Stimulated activated CD8-positive, alpha-beta memory T cell treated with anti-CD3 and anti-CD28 coated beads, Interleukin-4, amount 100 ng/mL, for 48 hours (primary cell): ENCODE measurements at regions not wholly inside any gene's neighbourhood (a gene's known extent, or its start where the extent isn't known, plus 50 kb on each side); places are given as distances from the start of the nearest gene placed in this dataset.
"Not testable (repeated sequence)": the region's sequence is repeated elsewhere in the genome, so short reads cannot be mapped to it uniquely, and the experiment has no call there.

ENCODE experiments used
- DNase-seq: peaks from one replicate; pipeline ENCODE4 v3.0.0-alpha.2; 2020

DNA sequence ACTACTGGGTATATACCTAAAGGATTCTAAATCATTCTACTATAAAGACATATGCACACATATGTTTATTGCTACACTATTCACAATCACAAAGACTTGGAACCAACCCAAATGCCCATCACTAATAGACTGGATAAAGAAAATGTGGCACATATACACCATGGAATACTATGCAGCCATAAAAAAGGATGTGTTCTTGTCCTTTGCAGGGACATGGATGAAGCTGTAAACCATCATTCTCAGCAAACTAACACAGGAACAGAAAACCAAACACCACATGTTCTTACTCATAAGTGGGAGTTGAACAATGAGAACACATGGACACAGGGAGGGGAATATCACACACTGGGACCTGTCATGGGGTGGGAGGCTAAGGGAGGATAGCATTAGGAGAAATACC lies 249.0 kb downstream of the SLCO4C1 start:
- DNase-seq: not testable (repeated sequence)

DNA sequence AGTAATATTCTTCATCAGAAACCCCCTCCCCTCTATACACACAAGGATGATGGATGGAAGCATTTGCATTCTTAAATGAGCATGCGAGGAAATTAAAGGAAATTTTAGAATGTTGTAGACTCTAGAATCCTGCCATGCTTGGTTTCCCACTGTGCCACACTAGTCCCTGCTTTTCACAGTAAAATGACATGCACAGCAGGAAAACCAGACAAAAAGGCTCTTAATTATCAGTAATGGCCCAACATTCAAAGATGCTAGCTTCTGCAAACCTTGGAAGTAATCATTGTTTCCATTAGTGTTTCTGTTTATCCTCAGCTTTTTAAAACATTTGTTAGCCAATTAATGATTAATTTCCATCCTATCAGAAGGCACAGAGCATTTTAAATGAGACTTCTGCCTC lies 255.8 kb downstream of the SLCO4C1 start:
- no peak for DNase-seq

DNA sequence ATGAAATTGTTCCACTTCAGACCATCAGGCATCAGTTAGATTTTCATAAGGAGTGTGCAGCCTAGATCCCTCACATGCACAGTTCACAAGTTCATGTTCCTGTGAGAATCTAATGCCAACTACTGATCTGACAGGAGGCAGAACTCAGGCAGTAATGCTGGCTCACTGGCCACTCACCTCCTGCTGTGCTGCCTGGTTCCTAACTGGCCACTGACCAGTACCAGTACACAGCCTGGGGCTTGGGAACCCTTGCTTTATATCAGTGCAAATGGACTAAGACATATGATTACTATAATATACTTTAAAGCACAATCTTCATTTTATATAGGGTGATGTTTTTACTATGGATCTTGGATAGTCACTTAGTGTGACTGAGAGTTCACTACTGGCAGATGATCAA lies 259.2 kb downstream of the SLCO4C1 start:
- DNase-seq: no peak

DNA sequence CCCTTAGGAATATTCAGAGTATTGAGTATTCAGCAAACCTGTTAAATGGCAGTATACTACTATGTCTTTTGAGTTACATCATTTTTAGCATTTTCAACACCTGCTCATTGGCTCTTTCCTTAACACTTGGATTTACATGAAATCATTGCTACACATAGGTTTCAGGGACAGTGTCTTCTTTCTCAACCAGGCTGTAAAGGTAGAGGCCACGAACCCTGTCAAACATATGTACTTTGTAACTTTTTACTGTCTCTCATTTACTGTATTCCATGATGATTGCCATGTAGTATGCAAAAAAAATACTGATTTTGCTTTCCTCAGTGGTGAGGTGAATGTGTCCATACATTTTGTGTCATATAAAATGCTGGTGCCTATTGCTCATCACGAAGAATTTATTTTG lies 264.4 kb downstream of the SLCO4C1 start:
- DNase-seq: no peak

DNA sequence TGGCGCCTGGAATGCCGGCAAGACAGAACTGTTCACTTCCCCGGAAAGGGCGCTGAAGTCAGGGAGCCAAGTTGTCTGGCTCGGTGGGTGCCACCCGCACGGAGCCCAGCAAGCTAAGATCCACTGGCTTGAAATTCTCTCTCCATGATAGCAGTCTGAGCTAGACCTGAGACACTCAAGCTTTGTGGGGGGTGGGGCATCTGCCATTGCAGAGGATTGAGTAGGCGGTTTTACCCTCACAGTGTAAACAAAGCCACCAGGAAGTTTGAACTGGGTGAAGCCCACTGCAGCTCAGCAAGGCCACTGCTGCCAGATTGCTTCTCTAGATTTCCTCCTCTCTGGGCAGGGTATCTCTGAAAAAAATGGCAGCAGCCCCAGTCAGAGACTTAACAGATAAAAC lies 277.4 kb downstream of the SLCO4C1 start:
- no peak for DNase-seq

DNA sequence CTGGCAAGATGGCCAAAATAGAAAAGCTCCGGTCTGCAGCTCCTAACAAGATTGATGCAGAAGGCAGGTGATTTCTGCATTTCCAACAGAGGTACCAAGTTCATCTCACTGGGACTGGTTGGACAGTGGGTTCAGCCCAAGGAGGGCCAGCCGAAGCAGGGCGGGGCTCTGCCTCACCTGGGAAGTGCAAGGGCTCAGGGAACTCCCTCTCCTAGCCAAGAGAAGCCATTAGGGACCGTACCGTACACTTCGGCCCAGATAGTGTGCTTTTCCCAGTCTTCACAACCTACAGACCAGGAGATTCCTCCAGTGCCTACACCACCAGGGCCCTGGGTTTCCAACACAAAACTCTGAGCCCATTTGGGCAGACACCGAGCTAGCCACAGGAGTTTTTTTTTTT lies 277.8 kb downstream of the SLCO4C1 start:
- DNase-seq: no peak

DNA sequence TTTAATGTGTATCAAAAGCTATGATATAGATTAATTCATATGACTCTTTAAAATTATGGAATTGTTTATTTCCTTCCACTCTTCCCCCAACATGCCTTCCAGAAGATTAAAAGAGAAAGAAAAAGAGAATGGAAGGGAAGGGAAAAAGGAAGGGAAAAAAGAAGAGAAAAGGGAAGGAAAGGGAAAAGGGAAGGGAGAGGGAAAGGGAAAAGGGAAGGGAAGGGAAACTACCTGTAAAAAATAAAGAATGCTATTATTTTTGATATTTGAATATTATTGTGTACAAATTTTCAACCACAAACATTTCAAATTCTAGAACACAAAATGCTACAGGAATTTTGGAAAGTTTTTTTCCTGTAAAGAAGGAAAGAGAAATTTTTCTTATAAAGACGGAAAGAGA lies 281.7 kb downstream of the SLCO4C1 start:
- DNase-seq: no peak

DNA sequence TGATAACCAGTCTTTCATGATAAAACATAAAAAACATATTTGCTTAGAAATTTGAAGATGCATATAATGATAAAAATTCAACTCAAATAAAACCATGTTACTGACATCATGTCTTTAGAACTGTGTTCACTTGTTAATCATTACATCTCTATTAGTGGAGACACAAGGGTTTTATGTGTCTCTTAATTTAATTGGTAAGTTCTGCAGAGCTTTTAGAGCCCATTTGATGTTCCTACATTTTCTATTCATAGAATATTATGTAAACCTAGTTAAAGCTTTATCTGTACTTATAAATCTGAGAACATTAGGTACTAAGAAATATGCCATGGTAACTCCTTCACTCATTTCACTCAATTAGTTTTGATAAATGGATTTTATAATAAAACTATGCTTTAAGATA lies 285.4 kb downstream of the SLCO4C1 start:
- DNase-seq: no peak

DNA sequence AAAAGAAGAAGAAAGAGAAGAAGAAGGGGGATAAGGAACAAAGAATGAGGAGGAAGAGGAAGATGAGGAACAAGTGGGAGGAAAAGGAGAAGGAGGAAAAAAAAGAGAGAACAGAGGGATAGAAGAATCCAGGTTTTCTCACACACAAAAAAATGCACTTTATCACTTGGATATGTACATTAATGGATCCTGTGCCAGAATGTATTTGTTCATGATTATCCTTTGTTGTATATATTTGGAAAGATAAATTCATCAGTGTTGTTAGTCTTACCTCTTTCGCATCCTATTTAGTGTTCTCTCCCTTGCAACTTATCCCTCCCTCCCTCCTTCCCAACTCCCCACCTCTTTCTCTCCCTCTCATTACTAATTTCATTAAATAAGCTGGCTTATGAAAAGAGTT lies 298.8 kb downstream of the SLCO4C1 start:
- no peak for DNase-seq

DNA sequence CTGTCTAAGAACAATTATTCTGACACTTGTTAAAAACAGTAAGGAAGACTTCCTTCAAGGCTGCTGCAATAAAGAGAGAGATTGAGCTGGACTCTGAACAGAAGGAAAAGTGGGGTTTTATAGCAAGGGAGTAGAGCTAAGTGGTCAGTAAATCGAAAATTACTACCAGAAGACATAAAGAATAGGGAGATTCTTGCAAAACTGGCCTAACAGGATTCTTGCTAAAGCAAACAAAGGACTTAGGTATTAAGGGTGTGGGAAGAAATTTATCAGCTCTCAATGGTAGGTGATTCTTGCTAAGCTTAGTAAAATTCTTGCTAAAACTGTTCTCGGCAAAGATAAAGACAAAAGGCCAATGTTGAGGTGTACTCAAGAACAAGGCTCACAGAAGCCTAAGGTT lies 300.5 kb downstream of the SLCO4C1 start:
- DNase-seq: no peak

DNA sequence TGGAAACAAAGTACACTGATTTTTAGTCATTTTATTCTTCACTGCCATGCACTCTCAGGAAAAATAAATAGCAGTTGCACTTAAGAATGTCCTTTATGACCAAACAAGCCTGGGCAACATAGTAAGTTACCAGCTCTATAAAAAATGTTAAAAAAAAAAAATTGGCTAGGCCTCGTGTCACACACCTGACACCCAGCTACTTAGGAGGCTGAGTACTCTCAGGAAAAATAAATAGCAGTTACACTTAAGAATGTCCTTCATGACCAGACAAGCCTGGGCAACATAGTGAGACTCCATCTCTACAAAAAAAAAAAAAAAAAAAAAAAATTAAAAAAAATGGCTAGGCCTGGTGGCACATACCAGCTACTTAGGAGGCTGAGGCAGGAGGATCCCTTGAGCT lies 304.6 kb downstream of the SLCO4C1 start:
- no peak for DNase-seq

DNA sequence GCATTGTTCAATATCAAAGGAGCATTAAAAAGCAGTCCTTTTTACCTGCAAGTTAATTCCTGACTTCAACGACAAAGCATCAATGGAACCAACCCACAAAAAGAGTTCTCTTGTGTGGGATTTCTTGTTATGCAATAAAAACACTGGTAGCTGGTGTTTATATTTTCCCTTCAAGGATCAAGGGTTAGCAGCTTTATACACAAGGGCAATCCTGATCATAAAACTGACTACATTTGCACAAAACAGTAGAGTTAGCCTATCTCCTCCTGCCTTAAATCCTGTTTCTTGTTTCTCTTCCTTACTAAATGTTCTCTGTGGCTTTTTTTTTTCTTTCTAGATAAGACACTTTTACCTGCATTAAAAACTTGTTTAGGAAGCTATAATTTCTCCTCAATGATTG lies 306.4 kb downstream of the SLCO4C1 start:
- no peak for DNase-seq

DNA sequence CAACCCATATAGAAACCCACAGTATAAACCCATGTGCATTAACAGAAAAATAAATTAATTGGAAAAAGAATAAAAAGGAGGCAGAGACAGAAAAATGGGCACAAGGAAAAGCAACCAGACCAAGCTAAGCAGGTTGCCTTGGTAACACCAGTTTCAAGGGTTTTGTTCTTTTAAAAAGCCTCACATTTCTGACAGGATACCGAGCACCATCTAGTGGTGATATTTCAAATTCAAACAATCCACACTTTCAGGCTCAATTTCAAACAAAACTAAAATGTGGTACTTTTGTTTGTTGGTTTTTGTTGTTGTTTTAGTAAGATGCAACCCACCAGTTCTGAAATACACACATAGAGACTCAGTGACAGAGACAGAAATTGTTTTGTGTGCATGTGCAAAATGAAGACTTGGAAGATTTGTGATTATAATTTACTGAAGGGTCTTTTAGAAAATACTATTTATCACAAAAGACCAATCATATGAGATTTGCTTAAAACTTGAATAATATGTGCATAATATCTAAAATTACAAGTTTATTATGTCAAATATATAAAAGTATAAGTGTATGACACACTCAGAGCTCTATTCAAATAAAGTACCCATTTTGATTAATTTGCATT lies 318.2 kb downstream of the SLCO4C1 start:
- DNase-seq: no peak

DNA sequence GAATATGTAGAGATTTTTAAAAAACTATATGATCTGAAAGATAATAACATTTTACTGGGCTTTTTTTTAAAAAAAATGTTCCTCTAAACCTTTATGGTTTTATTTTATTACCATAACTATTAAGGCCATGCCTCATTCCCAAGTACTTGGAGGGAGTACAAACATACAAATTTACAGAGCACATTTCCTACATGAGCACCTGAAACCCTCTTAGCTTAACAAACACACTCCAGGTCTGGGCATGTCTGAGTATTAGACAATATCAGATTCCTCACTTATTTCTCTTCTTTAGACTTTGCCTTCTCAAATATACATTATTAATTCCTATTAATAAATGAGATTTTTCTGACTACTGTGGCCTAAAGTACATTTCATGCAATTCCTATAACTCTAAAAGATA lies 319.2 kb downstream of the SLCO4C1 start:
- no peak for DNase-seq

DNA sequence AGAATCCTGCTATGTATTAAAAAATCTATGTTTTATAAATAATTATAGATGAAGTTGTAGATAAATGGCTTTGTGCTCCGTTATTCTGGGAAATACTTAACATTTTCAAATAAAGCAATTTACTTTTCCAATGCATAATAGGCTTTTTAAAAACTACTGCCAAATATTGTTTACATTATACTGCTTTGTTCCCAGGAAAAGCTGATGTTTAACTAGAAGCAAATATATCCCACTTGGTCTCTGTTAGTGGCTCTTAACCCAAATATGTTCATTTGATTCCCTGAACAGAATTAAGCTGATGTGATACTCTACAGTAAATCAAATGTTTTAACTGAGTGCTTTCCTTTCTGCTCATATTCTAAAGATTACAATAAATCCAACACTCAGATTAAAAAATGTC lies 326.3 kb downstream of the SLCO4C1 start:
- no peak for DNase-seq

DNA sequence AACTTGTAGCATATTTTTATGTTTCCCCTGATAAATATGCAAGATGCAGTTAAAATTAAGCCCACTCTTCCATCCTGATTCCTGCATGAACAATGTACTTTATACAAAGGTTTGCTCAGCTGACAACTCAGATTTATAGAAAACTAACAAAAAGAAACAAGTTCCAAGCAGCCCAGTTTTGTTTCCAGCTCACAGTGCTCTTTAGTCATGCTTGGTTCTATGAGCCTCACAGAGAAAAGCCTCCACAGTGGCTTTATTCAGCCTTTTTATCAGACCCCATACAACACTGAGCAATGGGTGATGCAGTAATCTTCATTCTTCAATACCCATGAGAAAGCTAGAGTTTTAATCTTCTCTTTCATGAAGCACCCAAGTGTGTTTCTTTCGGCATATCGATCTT lies 329.6 kb downstream of the SLCO4C1 start:
- DNase-seq: no peak

DNA sequence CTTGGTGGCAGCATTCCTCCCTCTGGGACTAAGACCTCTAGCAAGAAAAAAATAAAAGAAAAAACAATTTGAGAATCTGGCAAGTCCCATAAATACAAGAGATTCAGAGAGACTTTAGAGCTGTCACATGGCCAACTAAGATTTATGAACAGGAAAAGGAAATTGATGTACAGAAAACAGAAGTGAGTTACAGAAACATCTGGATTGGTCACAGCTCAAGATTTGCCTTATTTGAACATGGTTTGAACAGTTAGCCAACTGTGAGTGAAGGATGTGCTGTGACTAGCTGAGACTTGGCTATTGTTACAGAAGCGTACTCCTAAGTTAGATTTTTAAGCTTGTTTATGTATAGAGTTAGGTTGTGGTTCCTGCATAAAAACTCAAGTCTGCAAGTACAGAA lies 340.2 kb downstream of the SLCO4C1 start:
- no peak for DNase-seq

DNA sequence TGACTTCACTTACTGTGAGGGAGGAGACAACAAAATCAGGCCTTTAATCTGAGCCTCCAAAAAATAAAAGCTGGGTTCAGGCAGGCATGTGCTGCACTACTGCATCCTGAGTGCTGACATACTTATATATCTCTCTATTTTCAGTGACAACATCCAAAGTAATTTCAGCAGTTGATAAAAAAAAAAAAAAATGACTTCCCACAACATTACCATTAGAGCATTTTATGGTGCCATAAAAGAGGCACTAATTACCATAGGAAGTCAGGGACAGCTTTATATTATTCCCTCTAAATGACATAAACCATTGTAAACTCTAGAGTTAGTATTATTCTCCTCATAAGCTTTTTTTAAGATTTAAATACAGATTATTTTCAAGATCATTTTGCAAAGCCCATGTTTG lies 346.1 kb downstream of the SLCO4C1 start:
- no peak for DNase-seq

DNA sequence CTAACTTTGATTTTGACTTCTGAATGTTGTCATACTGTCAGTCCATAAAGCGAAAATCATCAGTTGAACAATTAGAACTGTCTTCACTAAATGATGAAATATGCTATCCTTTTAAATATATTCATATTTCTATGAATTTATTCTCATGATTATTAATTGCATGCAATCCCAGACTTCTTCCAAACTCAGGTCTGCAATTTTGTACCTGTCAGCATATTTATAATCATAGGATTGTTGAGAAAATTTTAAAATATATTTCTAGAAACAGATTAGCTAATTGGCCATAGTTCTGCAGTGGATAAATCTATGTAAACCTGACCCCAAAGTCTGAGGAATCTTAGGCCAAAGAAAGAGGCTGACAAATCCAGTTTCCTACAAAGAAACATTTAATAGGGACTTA lies 347.5 kb downstream of the SLCO4C1 start:
- no peak for DNase-seq

DNA sequence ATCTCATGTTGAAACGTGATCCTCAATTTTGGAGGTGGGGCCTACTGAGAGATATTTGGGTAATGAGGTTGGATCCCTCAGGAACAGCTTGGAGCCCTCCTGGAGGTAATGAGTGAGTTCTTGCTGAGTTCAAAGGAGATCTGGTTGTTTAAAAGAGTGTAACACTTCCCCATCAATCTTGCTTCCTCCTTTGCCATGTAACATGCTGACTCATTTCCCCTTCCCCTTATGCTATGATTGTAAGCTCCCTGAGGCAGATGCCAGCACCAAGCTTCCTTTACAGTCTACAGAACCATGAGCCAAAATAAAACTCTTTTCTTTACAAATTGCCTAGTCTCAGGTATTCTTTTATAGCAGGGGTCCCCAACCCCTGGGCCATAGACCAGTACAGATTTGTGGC lies 352.3 kb downstream of the SLCO4C1 start:
- DNase-seq: no peak

DNA sequence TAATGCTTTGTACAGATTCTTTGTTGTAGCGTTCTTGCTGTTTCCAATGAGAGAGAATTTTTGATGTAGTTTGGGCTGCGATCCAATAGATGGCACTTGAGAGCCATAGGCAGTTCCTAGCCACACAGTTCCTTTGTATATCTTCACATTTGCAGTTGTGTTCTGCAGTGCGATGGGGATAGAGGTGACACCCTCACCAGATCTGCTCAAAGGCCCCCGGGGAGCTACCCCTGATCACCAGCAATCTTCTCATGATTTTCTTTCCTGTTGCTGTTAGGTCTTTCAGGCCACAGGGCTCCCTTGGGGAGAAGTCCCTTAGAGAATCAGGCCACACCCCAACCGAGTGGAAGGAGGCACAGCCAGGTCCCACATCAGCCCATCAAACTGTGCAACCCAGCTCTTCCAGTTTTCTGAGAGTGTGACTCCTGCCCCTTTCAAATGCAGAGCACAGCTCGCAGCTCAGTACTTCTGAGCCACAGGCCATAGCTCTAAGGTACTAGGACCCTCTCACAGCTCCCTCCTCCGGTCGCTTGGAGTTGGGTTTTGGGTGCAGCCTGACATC lies 353.7 kb downstream of the SLCO4C1 start:
- DNase-seq: no peak

DNA sequence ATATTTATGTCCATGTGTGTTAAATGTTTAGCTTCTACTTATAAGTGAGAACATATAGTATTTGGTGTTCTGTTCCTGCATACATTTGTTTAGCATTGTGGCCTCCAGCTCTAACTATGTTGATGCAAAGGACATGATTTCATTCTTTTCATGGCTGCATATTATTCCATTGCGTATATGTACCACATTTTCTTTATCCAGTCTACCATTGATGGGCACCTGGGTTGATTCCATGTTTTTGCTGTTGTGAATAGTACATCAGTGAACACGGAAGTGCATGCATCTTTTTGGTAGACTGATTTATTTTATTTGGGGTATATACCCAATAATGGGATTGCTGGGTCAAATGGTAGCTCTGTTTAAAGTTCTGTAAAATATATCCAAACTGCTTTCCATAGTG lies 359.0 kb downstream of the SLCO4C1 start:
- DNase-seq: no peak

DNA sequence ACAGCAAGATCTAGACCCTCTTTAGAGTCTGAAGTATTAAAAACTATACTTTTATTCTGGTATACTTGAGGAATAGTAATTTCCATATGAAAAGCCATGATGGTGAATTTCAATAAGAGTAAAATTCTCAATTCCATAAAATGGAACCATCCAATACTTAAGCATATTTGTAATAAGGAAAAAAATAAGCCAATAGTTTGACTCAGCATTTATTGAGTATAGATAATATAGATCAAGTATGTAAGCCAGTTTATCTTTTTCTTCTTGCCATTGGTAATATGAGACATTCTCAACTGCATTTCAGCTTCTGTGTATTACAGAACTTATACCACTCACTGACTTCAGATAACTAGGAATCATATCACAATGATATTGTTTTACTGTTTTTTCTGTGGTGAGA lies 361.0 kb downstream of the SLCO4C1 start:
- DNase-seq: no peak

DNA sequence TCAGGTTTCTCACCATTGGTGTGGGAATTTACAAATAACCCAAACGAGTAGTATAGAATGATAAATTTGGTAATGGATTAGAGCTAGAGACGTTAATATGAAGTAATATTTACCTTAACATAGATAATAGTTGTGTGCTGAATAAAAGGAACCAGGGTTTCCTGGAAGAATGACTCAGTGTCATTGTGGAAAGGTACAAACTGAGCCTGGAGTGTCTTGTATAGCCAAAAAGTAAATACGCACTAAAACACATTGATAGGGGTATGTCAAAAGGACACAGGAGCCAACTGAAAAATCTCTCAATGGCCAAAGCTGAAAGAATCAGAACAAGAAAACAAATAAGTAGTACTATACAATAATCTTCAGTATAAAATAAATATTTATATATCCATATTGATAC lies 363.5 kb downstream of the SLCO4C1 start:
- DNase-seq: no peak

DNA sequence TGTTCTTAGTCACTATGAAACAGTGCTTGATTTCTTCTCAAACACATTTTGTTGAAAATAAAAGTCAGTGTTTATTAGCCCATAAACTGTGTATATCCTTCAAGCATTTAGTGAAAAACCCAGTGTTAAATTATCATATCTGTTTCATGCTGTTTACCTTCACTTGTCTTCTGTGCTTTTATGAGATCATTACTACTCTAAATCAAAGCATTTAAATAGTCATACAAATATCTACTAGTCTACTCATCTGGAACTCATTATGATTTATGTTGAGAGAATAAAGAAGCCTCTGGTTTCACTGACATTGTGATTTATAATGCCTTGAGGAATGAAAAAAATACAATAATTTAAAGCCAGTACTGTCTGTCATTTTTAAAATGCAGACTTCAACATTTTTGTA lies 366.5 kb downstream of the SLCO4C1 start:
- DNase-seq: no peak

DNA sequence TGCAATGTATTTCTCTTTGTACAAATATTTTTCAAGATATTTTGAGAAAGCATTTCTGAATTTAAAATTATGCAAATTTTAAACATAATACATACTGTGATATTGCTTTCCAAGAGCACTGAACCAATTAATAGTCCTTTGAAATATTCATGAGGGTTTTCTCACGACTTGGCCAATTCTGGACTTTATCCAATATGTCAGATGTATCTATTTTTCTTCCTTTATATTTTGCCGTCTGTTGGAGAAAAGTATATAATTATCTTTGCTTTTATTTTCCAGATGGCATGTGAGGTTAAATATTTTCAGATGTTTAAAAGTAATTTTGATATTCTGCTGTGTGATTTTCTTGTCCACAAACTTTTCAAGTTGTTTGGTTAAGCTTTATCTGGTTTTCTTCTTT lies 378.9 kb downstream of the SLCO4C1 start:
- no peak for DNase-seq
